ENCODE measurements at regions not wholly inside any gene's neighbourhood (a gene's known extent, or its start where the extent isn't known, plus 50 kb on each side); places are given as distances from the start of the nearest gene placed in this dataset.

- no peak for DNase-seq
- no peak overlapping the region for H3K4me3 ChIP-seq
- no peak for TF ChIP-seq CTCF (IDR thresholded peaks at IDR 0.05)
- H3K9me3 ChIP-seq: no peaks in the 10 kb centered on the region
- no peak for ATAC-seq
- intact Hi-C loops (cut with DNase I, micrococcal nuclease): no loop called here
- H3K4me1 ChIP-seq (ENCODE audit: low read depth): no peaks in the 10 kb centered on the region
- no peaks in the 10 kb centered on the region for H3K36me3 ChIP-seq (ENCODE audit: low read depth)
Measured at GRCh38 chr6:54655162-54655561, 191.4 kb upstream of the FAM83B start.

- no peaks in the 10 kb centered on the region for H3K36me3 ChIP-seq (ENCODE audit: low read depth)
- H3K4me3 ChIP-seq: no peak overlapping the region
- DNase-seq (no peak), ATAC-seq (no peak)
- peaks cover 13% of the 10 kb centered on the region for H3K9me3 ChIP-seq
- TF ChIP-seq CTCF (IDR thresholded peaks at IDR 0.05): no peak
- no peaks in the 10 kb centered on the region for H3K4me1 ChIP-seq (ENCODE audit: low read depth)
- intact Hi-C loops (cut with DNase I, micrococcal nuclease): no loop called here
Measured at GRCh38 chr6:54665278-54665677, 181.3 kb upstream of the FAM83B start.

GRCh38 chr6:54680531-54680930 is 166.0 kb upstream of the FAM83B start:
- TF ChIP-seq CTCF (IDR thresholded peaks at IDR 0.05): no peak
- Histone ChIP-seq H3K4me1 (ENCODE audit: low read depth) (no peaks in the 10 kb centered on the region), H3K36me3 (ENCODE audit: low read depth) (no peaks in the 10 kb centered on the region), H3K4me3 (no peak overlapping the region), H3K9me3 (no peaks in the 10 kb centered on the region)
- no peak for ATAC-seq
- no peak for DNase-seq
- intact Hi-C loops (cut with DNase I, micrococcal nuclease): no loop called here

GRCh38 chr6:54681267-54681666 is 165.3 kb upstream of the FAM83B start:
- intact Hi-C loops (cut with DNase I, micrococcal nuclease): no loop called here
- ATAC-seq: no peak
- no peak for DNase-seq
- Histone ChIP-seq H3K36me3 (ENCODE audit: low read depth) (no peaks in the 10 kb centered on the region), H3K4me3 (no peak overlapping the region), H3K9me3 (no peaks in the 10 kb centered on the region), H3K4me1 (ENCODE audit: low read depth) (no peaks in the 10 kb centered on the region)
- no peak for TF ChIP-seq CTCF (IDR thresholded peaks at IDR 0.05)

- Histone ChIP-seq H3K4me3 (no peak overlapping the region), H3K4me1 (ENCODE audit: low read depth) (no peaks in the 10 kb centered on the region), H3K36me3 (ENCODE audit: low read depth) (no peaks in the 10 kb centered on the region), H3K9me3 (no peaks in the 10 kb centered on the region)
- ATAC-seq (no peak), DNase-seq (no peak)
- TF ChIP-seq CTCF (IDR thresholded peaks at IDR 0.05): no peak
- intact Hi-C loops (cut with DNase I, micrococcal nuclease): no loop called here
Measured at GRCh38 chr6:54681987-54682386, 164.6 kb upstream of the FAM83B start.

- DNase-seq (no peak), ATAC-seq (no peak)
- Histone ChIP-seq H3K4me3 (no peak overlapping the region), H3K4me1 (ENCODE audit: low read depth) (no peaks in the 10 kb centered on the region), H3K36me3 (ENCODE audit: low read depth) (no peaks in the 10 kb centered on the region), H3K9me3 (no peaks in the 10 kb centered on the region)
- TF ChIP-seq CTCF (IDR thresholded peaks at IDR 0.05): no peak
- intact Hi-C loops (cut with DNase I, micrococcal nuclease): no loop called here
Measured at GRCh38 chr6:54689620-54690019, 157.0 kb upstream of the FAM83B start.

Data from mucosa of descending colon (tissue), 3 donors.